Spleen (tissue), 7 donors: ENCODE measurements at regions not wholly inside any gene's neighbourhood (a gene's known extent, or its start where the extent isn't known, plus 50 kb on each side); places are given as distances from the start of the nearest gene placed in this dataset.

ENCODE experiments used
- CTCF ChIP-seq, 11 experiments: fragments of 200-600 bp in 7 of 11; fragments of 450-650 bp in 4 of 11; sonication (generic) in 4 of 11; IDR thresholded peaks in 8 of 11; conservative IDR thresholded peaks in 3 of 11; 1 replicate in 7 of 11; 2 replicates in 4 of 11; pipeline versions ENCODE4 v1.4.0 to v1.8.0; 2016 to 2021; ENCODE audit warnings: antibody characterized with exemption in 11 of 11, inconsistent platforms in 4 of 11, mild to moderate bottlenecking in 1 of 11
- POLR2AphosphoS5 ChIP-seq, 3 donors: sonication (generic); formaldehyde crosslinking; IDR thresholded peaks; one replicate each; pipeline ENCODE4 v1.5.1; 2017; ENCODE audit warnings: antibody characterized with exemption in 3 of 3
- donor health status: DM: no; HTN: no; CAD: no; lungs with moderate emphysema.
- donor health status: DM: no; HTN: no; CAD: no.
- donor health status: DM: no; HTN: no; CAD: no.

DNA sequence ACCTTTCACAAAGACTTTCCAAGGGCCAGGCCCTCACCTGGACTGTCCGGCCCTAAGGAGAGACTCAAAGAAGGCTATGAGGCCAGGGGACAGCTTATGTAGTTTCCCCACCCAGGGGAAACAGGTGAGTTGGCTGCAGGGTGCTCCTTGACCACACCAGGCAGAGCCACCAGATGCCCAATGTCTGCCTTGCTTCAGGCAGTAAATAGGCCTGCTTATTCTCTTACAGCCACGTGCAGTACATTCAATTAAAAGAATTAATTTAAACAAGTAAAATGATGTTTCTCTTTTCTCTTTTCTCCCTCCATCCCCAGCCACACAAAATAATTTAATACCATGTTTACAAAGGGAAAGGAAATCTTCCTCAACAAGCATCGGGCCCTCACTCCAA lies 66.6 kb upstream of the ABLIM1 start:
- no peak for TF ChIP-seq CTCF (IDR thresholded peaks at IDR 0.05 in 8 of 11, conservative IDR thresholded peaks at IDR 0.05 in 3 of 11)
- TF ChIP-seq POLR2AphosphoS5 (IDR thresholded peaks at IDR 0.05): no peak
